ENCODE measurements at regions not wholly inside any gene's neighbourhood (a gene's known extent, or its start where the extent isn't known, plus 50 kb on each side); places are given as distances from the start of the nearest gene placed in this dataset.

GRCh38 chr3:187848401-187848800, 103.1 kb upstream of the BCL6 start:
- no peaks in the 10 kb centered on the region for H3K9me1 ChIP-seq (replicated peaks; ENCODE audit: control insufficient read depth, extremely low read depth, insufficient read depth, low read length)
- DNase-seq (ENCODE audit: low read depth, low spot score) (no peak), FAIRE-seq (no peak)
- H3K27ac ChIP-seq (ENCODE audit: insufficient read depth, low read depth, low read length) = no peak overlapping the region
- intact Hi-C loops (cut with micrococcal nuclease) (no loop called here), dilution Hi-C loops (cut with MboI; ENCODE audit: extremely low pct_ligation_motif_present, low sequenced_read_pairs) (no loop called here)
- H3K4me1 ChIP-seq (ENCODE audit: control insufficient read depth, extremely low read depth, insufficient read depth, low read length) = no peaks in the 10 kb centered on the region
- H3K9me3 ChIP-seq (replicated peaks; ENCODE audit: control insufficient read depth, insufficient read depth, low read length) = no peaks in the 10 kb centered on the region
- H3K36me3 ChIP-seq (ENCODE audit: control insufficient read depth in 2 of 2, extremely low read depth in 1 of 2, insufficient read depth in 2 of 2, low read length in 2 of 2) = no peaks in the 10 kb centered on the region
- POLR2A ChIA-PET = no interaction called here
- CTCF ChIA-PET = no interaction called here
- no TSS peak for BruUV-seq (replicated peaks)
- H3K4me3 ChIP-seq (replicated peaks in 1 of 3; ENCODE audit: insufficient read depth in 1 of 3, low read depth in 1 of 3, low read length in 3 of 3) = no peak overlapping the region
- H2AFZ ChIP-seq (ENCODE audit: low read depth, low read length) = no peak overlapping the region
- no peak overlapping the region for H3K9ac ChIP-seq (replicated peaks; ENCODE audit: extremely low read depth, insufficient read depth, low read length)
- no peak overlapping the region for H3K4me2 ChIP-seq (ENCODE audit: insufficient read depth, low read length)
- peaks cover 0 to 15% of the 10 kb centered on the region in 2 experiments for H3K27me3 ChIP-seq (ENCODE audit: control insufficient read depth in 2 of 2, insufficient read depth in 2 of 2, low read length in 2 of 2)
- no peaks in the 10 kb centered on the region for H4K20me1 ChIP-seq (replicated peaks; ENCODE audit: control insufficient read depth, extremely low read depth, insufficient read depth, low read length)
- TF ChIP-seq, protein P1, sequence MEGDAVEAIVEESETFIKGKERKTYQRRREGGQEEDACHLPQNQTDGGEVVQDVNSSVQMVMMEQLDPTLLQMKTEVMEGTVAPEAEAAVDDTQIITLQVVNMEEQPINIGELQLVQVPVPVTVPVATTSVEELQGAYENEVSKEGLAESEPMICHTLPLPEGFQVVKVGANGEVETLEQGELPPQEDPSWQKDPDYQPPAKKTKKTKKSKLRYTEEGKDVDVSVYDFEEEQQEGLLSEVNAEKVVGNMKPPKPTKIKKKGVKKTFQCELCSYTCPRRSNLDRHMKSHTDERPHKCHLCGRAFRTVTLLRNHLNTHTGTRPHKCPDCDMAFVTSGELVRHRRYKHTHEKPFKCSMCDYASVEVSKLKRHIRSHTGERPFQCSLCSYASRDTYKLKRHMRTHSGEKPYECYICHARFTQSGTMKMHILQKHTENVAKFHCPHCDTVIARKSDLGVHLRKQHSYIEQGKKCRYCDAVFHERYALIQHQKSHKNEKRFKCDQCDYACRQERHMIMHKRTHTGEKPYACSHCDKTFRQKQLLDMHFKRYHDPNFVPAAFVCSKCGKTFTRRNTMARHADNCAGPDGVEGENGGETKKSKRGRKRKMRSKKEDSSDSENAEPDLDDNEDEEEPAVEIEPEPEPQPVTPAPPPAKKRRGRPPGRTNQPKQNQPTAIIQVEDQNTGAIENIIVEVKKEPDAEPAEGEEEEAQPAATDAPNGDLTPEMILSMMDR (IDR thresholded peaks at IDR 0.05; ENCODE audit: extremely low read depth in 1 of 2, insufficient read depth in 1 of 2, low read depth in 1 of 2, low read length in 2 of 2) = no peak
- no peak for TF ChIP-seq FOS (IDR thresholded peaks at IDR 0.05; ENCODE audit: borderline replicate concordance, insufficient read depth, low read length)
- TF ChIP-seq GATA2 (IDR thresholded peaks at IDR 0.05; ENCODE audit: insufficient read depth, insufficient read length, low read depth, low read length) = no peak
- TF ChIP-seq POLR2AphosphoS5 (IDR thresholded peaks at IDR 0.05; ENCODE audit: insufficient read depth, low read depth, low read length) = no peak
- TF ChIP-seq JUN (IDR thresholded peaks at IDR 0.05; ENCODE audit: borderline replicate concordance, insufficient read depth, insufficient read length, low read depth) = no peak
- no peak for TF ChIP-seq POLR2A (IDR thresholded peaks at IDR 0.05; ENCODE audit: low read depth, low read length)
- TF ChIP-seq MYC (IDR thresholded peaks at IDR 0.05; ENCODE audit: low read depth, low read length) = no peak
- TF ChIP-seq EZH2 (IDR thresholded peaks at IDR 0.05; ENCODE audit: borderline replicate concordance, low read depth, low read length, severe bottlenecking) = no peak
- TF ChIP-seq MAX (IDR thresholded peaks at IDR 0.05; ENCODE audit: insufficient read depth, insufficient read length) = no peak
- no peaks in the 10 kb centered on the region for H3K79me2 ChIP-seq (ENCODE audit: control insufficient read depth, insufficient read depth, low read length)
